Heart right ventricle (tissue), 16 donors: ENCODE measurements at regions not wholly inside any gene's neighbourhood (a gene's known extent, or its start where the extent isn't known, plus 50 kb on each side); places are given as distances from the start of the nearest gene placed in this dataset.

Experiments used
- ATAC-seq, 8 donors: fragments of 200-7000 bp; cut with Tn5 transposase; one replicate each; pipeline ENCODE4 v1.9.1; 2020; ENCODE audit warnings: mild to moderate bottlenecking in 8 of 8, moderate library complexity in 8 of 8, moderate number of reproducible peaks in 1 of 8
- DNase-seq, 2 donors: peaks; one replicate each; pipeline ENCODE4 v3.0.0-alpha.2; 2020
- H3K27ac ChIP-seq, 10 donors: fragments of 200-600 bp; sonication (generic) in 2 of 10; one replicate each; pipeline versions ENCODE4 v1.5.0 to v1.8.0; 2020 to 2022; ENCODE audit warnings: mild to moderate bottlenecking in 3 of 10
- H3K27me3 ChIP-seq, 7 donors: fragments of 200-600 bp; one replicate each; pipeline ENCODE4 v1.8.0; 2021 to 2022; ENCODE audit warnings: mild to moderate bottlenecking in 2 of 7
- H3K36me3 ChIP-seq, 9 donors: fragments of 200-600 bp; sonication (generic) in 1 of 9; one replicate each; pipeline versions ENCODE4 v1.5.0 to v1.8.0; 2020 to 2022; ENCODE audit warnings: mild to moderate bottlenecking in 2 of 9
- H3K4me1 ChIP-seq, 9 donors: fragments of 200-600 bp; sonication (generic) in 1 of 9; one replicate each; pipeline versions ENCODE4 v1.5.0 to v1.8.0; 2020 to 2022; ENCODE audit warnings: mild to moderate bottlenecking in 4 of 9
- H3K4me3 ChIP-seq, 10 donors: fragments of 200-600 bp; sonication (generic) in 2 of 10; one replicate each; pipeline versions ENCODE4 v1.5.0 to v1.8.0; 2020 to 2022; ENCODE audit warnings: mild to moderate bottlenecking in 7 of 10, moderate library complexity in 2 of 10
- H3K9me3 ChIP-seq, 11 donors: fragments of 200-600 bp in 10 of 11; sonication (generic) in 2 of 11; one replicate each; pipeline versions ENCODE4 v1.5.0 to v1.8.0; 2013 to 2022; ENCODE audit warnings: mild to moderate bottlenecking in 2 of 11, control low read depth in 1 of 11, moderate library complexity in 1 of 11
- CTCF ChIP-seq, 9 donors: fragments of 200-600 bp; sonication (generic) in 2 of 9; IDR thresholded peaks; one replicate each; pipeline versions ENCODE4 v1.5.0 to v1.8.0; 2021 to 2022; ENCODE audit warnings: antibody characterized with exemption in 9 of 9, mild to moderate bottlenecking in 5 of 9, moderate library complexity in 1 of 9
- WGBS, 2 donors: extraction: QIAGEN DNeasy Blood & Tissue Kit; methylation state at CpG; one replicate each; pipeline ENCODE4 v1.1.7; 2013; ENCODE audit warnings: inconsistent platforms in 1 of 2; 5-methylcytosine and 5-hydroxymethylcytosine counted together
- intact Hi-C, 10 donors: fragments of 100-400 bp; cut with DNase I; formaldehyde crosslinking; loops; one replicate each; pipeline versions ENCODE4 v1.11.1 to v1.14.2; 2022
- donor health status: Arrhythmogenic right ventricular cardiomyopathy.
- donor health status: ischemic (EF 13 %, LVEDD 7.1; RV severe dilation, severe dysfunction).
- donor health status: healthy with polysubstance abuse.
- donor health status: DM: no; HTN: yes; CAD: no.
- donor health status: DM: no; HTN: no; CAD: no.
- donor health status: ischemic (EF 25% LVEDD 6.9; RV normal size, moderate dysfunction).
- donor health status: ischemic (EF 25% LVEDD 5.7; RV mildly dilated, moderate dysfunction).
- donor health status: healthy.
- donor health status: DM: yes; HTN: yes; CAD: no.
- donor health status: Ischemic cardiomyopathy.
- donor health status: ischemic (EF 35%, LVEDD 5.7; RV mildly dilated, moderate dysfunction).
- donor health status: nonischemic (EF 11% LVEDD 7.7; RV severe dilation, severe dysfunction).
- donor health status: DM: yes; HTN: yes; CAD: no.
- donor health status: PGD.
- donor health status: ischemic (EF 29% LVEDD 5.4; RV normal size, mild dysfunction).
- donor health status: nonischemic (EF 23%, LVEDD 6.1; RV moderate dilation, normal function).

GRCh38 chr20:55057779-55058415 is 582.5 kb downstream of the DOK5 start:
- Histone ChIP-seq H3K27ac (no peak overlapping the region), H3K4me3 (no peak overlapping the region), H3K27me3 (no peaks in the 10 kb centered on the region), H3K36me3 (no peaks in the 10 kb centered on the region), H3K4me1 (no peaks in the 10 kb centered on the region), H3K9me3 (peaks cover 0 to 8% (median 0%) of the 10 kb centered on the region in 11 donors)
- DNase-seq (no peak), ATAC-seq (no peak)
- TF ChIP-seq CTCF (IDR thresholded peaks at IDR 0.05), result peak in 8 of 9 donors; percentile 26 to 51 (median 45)
- intact Hi-C loops, result no loop called here
- WGBS, 2 donors, result 26 to 43% methylated on average over 2 of the region's 2 CpGs

GRCh38 chr20:55054453-55054852 is 579.1 kb downstream of the DOK5 start:
- DNase-seq (no peak), ATAC-seq (no peak)
- no peaks in the 10 kb centered on the region for H3K9me3 ChIP-seq
- 82 to 89% methylated on average over 3 of the region's 3 CpGs for WGBS, 2 donors
- TF ChIP-seq CTCF (IDR thresholded peaks at IDR 0.05), result no peak
- H3K27ac ChIP-seq, result no peak overlapping the region
- intact Hi-C loops, result no loop called here
- H3K27me3 ChIP-seq, result no peaks in the 10 kb centered on the region
- no peaks in the 10 kb centered on the region for H3K4me1 ChIP-seq
- H3K36me3 ChIP-seq, result no peaks in the 10 kb centered on the region
- no peak overlapping the region for H3K4me3 ChIP-seq

GRCh38 chr20:55053389-55053788 is 578.0 kb downstream of the DOK5 start:
- WGBS, 2 donors, result 75 to 76% methylated on average over 1 of the region's 1 CpG
- H3K27me3 ChIP-seq, result no peaks in the 10 kb centered on the region
- no peak for TF ChIP-seq CTCF (IDR thresholded peaks at IDR 0.05)
- ATAC-seq (no peak), DNase-seq (no peak)
- intact Hi-C loops, result no loop called here
- no peaks in the 10 kb centered on the region for H3K36me3 ChIP-seq
- no peak overlapping the region for H3K4me3 ChIP-seq
- H3K4me1 ChIP-seq, result no peaks in the 10 kb centered on the region
- no peak overlapping the region for H3K27ac ChIP-seq
- no peaks in the 10 kb centered on the region for H3K9me3 ChIP-seq

GRCh38 chr20:55052459-55052858 is 577.1 kb downstream of the DOK5 start:
- no peak for ATAC-seq
- no peak for DNase-seq
- no peaks in the 10 kb centered on the region for H3K36me3 ChIP-seq
- 81 to 82% methylated on average over 2 of the region's 2 CpGs for WGBS, 2 donors
- no peak overlapping the region for H3K4me3 ChIP-seq
- H3K4me1 ChIP-seq, result no peaks in the 10 kb centered on the region
- H3K27ac ChIP-seq, result no peak overlapping the region
- intact Hi-C loops, result no loop called here
- no peaks in the 10 kb centered on the region for H3K27me3 ChIP-seq
- H3K9me3 ChIP-seq, result no peaks in the 10 kb centered on the region
- TF ChIP-seq CTCF (IDR thresholded peaks at IDR 0.05), result no peak
